GM11168 (cell line): ENCODE measurements at regions not wholly inside any gene's neighbourhood (a gene's known extent, or its start where the extent isn't known, plus 50 kb on each side); places are given as distances from the start of the nearest gene placed in this dataset.

ENCODE experiments used
- in situ Hi-C: fragments of 300-500 bp; cut with MboI; formaldehyde crosslinking; loops from one replicate; pipeline ENCODE4 v1.12.0; 2022; ENCODE audit warnings: low sequenced_read_pairs; ENCODE audit not compliant: unreplicated experiment

DNA sequence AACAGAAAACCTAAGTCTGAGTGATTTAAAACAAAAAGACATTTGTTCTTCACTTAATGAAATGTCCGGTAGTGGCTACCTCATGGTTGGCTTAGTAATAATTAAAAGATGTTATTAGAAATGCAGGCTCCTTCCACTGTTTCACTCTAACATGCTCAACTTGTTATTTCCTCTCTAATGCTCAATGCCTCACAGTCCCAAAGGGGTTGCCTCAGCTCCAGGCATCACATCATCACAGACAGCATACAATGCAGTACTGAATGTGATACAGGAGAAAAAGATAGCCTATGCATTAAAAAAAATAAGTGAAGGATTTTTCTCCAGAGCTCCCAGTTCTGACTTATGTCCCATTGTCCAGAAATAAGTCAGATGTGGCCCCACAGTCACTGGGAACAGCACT, 1077.0 kb upstream of the TMEM132C start:
- in situ Hi-C loops = no loop called here

DNA sequence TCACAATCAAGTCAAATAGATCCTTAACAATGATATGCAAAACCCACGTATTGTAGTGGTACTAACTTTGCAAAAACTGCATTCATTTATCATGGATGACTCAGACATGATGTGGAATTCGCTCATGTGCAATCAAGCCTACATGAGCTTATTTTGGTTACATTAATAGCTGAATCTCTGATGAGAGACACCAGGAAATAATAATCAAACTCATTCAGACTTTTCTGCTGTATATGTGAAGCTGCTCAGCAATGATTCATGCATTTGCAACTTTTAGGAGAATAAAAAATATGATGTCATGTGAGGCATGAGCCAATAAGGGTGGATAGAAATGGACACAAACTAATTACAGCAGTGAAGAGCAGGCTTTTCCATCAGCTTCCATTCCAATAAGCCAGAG, 1075.8 kb upstream of the TMEM132C start:
- in situ Hi-C loops = no loop called here

DNA sequence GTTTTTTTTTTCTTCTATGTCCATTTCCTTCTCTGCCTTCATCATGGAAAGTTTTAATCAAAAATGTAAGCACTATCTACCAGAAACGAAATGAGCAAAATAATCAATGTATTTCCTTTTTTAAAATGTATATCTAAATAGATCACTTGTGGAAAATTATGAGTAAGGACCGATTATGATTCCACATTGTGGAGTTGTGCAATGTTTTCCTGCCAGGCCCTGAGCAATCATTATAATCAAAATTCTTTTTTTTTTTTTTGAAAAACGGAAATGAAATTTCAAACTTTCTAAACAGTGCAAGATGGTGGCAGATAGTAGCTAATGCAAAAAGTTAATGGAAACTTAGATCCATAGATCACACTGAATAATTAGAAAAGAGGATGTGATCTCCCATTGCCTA, 1074.6 kb upstream of the TMEM132C start:
- in situ Hi-C loops = no loop called here

DNA sequence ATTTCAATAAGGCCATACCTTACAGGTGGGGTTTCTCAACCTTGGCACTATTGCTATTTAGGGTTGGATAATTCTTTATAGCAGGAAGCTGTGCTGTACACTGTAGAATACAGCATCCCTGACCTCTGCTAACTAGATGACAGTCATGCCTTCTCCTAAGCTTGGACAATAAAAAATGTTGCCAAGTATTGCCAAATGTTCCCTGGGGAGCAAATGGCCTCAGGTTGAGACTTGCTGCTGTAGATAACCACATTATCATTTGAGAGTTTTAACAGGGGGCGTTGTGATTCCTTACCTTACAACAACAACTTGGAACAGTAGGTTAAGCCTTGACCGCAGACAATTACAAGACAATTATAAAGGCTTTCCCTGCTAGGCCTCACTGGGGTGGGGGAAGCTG, 1073.6 kb upstream of the TMEM132C start:
- in situ Hi-C loops = no loop called here

DNA sequence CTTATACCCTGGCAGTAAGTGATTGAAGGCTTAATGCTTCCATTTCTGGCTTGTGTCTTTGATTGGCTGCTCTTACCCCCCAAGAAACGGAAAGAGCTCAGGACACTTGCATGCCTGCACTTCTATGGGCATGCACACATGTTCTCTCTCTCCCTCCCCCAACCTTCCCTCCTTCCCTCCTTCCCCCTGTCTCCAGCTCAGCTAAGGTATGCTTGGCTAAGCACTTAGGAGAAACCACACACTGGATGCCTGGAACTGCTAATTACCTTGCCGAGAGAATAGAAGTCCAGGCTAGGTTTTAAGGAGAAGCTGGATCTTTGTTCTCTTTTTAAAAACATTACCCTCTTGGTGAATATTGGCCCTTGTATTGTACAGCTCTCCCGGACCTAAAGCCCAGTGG, 1072.8 kb upstream of the TMEM132C start:
- in situ Hi-C loops = no loop called here

DNA sequence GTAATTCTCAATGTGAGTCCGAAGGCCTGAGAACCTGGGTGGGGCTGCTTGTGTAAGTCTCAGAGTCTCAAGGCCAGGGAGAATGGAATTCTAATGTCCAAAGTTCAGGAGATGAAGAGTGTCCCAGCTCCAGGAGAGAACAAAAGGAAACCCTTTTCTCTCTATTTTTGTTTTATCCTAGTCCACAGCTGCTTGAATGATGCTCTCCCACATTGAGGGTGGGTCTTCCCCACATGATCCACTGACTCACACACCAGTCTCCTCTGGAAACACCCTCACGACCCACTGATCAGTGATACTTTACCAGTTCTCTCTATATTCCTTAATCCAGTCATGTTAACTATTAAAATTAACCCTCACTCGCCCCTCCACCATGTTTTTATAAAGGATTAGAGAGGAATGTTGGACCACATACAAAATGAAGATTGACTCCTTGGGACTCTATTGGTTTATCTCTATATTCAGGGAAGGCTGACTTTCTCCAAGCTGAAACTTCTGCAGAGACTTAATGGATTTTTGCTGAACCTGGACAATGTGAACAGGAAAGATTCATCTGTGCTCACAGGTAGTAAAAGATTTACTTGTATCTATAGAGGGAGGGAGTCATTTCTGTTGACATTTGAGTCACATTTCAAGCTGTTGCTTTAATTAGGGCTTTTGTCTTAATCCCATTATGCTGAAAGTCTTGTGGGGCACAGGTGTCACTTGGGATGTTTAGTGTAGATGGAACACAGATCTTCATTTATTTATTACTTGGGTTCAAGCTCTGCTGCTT, 1061.0 kb upstream of the TMEM132C start:
- in situ Hi-C loops = no loop called here

DNA sequence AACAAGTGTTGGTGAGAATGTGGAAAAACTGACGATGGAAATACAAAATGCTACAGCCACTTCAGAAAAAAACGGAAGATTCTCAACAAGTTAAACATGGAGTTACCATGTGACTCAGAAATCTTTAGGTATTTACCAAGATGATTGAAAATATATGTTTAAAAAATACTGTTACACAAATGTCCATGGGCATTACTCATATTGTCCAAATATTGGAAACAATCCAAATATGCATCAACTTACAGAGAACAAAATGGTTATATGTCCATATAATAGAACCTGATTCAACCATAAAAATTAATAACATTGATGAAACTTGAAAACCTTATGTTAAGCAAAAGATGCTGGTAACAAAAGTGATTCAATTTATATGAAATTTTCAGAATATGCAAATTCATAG, 1057.7 kb upstream of the TMEM132C start:
- in situ Hi-C loops = no loop called here

DNA sequence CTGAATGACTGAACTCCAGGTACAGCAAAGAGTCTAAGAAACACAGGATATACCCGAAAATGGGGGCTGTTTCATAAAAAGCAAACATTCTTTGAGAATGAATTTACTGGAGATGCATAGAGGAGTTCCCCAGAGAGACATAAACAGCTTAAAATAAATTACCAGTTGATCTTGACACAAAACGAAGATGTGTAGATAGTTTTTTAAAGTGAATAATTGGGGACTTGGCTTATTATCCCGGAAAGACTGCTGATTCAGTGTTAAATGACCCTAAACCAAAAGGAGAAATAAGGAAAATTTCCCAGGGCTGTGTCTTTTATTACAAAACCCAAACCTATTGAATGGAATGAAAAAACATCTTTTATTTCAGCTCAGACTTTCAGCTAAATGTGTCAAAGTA, 1052.8 kb upstream of the TMEM132C start:
- in situ Hi-C loops = no loop called here

DNA sequence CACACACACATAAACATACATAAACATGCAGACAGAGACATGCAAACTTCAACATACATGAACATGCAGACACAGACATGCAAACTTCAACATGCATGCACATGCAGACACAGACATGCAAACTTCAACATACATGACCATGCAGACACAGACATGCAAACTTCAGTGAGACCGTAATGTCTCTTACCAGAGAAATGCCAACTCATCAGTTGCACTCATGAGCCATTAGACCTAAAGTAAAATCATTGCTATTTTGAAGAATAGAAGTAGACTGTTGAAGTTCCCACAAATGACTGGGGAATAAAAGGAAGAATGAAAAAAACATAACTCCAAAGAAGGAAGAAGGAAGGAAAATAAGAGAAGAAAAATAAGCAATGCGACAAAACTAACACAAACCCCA, 1044.0 kb upstream of the TMEM132C start:
- in situ Hi-C loops = no loop called here

DNA sequence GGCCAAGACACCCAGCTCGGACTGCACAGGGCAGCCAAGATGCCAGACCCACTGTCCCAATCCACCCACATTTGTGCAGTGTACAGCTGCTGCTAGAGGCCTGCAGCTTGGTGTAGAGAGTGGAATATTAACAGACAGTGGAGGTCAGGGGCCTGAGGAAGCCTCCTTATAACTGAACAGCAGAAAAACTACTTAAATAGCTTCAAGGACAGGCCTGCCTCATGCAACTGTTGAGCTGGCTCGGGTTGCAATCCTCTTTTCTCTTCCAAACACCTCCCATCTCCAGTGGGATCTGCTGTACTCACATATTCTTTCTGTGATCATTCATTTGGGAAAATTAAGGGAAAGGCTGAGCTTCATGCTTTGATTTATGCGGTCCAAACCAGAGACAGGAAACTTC, 1043.2 kb upstream of the TMEM132C start:
- in situ Hi-C loops = no loop called here

DNA sequence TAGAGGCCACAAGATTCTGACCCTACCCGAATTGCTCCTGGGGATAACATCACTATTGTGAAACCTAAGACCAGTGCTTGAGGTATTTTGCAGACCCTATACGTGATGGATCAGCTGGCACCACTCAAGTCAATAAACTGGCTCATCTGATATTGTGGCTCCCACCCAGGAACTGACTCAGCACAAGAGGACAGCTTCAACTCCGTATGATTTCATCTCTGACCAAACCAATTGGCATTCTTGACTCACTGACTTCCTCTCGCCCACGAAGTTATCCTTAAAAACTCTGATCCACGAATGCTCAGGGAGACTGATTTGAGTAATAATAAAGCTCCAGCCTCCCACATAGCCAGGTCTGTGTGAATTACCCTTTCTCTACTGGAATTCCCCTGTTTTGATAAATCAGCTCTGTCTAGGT, 1036.1 kb upstream of the TMEM132C start:
- in situ Hi-C loops = no loop called here

DNA sequence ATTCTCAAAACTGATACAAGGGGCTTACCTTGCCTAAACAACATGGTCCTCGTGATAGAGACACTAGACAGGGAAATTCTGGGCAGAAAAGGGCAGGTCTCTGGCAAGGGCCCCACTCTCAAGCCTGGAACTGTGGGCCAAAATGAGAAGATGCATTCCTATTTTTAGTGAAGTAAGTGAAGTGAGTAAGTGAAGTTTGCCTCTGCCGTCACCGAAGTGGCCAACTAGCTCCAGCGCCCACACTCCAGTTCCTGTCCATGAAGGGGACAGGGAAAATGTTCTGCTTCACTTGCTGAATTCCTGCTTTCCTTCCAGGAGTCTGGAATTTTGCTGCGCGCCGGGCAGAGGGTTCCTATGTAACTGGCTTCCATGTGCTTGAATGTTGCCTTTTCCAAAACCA, 1035.6 kb upstream of the TMEM132C start:
- in situ Hi-C loops = no loop called here

DNA sequence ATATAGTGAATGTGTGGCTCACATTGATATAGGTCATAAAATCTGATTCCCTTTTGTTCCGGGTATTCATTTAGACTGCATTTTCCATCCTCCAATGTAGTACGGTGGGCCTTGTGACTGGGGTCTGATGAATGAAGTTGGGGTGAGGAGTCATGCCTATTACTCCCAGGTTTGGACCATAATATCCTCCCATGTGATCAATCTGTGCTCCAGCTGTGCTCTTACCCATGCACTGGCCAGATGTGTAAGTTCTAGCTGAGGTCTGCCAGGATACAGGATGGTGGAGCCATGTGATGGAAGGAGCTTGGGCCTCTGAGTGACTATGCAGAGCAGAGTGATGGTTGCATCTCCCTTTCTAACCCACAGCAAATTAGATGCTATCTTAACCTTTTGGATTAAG, 1034.0 kb upstream of the TMEM132C start:
- in situ Hi-C loops = no loop called here

DNA sequence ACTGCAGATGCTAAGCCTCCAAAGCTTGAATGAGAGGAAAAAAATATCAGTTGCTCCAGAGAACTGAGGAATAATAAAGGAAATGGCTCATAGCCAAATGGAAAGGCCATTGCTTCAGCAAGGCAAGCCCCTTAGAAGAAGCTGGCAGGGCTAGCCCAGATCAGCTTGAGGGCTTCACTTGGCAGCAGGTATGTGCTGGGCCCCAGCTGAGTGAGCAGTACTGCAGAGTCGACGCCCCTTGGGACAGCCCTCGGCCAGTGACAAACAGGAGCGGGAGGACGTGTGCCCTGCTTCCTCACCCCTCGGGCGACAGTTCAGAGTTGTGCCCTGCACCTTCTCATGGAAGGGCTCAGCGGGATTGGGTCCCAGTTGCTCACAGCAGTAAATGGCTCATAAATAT, 1031.2 kb upstream of the TMEM132C start:
- in situ Hi-C loops = no loop called here

DNA sequence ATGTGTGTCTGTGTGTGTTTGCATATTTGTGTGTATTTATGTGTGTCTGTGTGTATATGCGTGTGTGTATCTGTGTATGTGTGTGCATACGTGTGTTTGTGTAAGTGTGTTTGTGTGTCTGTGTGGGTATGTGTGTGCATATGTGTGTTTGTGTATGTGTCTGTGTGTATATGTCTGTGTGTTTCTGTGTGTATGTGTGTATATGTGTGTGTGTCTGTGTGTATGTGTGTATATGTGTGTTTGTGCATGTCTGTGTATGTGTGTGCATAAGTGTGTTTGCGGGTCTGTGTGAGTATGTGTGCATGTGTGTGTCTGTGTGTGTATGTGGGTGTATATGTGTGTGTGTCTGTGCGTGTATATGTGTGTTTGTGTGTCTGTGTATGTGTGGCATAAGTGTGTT, 1030.5 kb upstream of the TMEM132C start:
- in situ Hi-C loops = no loop called here

DNA sequence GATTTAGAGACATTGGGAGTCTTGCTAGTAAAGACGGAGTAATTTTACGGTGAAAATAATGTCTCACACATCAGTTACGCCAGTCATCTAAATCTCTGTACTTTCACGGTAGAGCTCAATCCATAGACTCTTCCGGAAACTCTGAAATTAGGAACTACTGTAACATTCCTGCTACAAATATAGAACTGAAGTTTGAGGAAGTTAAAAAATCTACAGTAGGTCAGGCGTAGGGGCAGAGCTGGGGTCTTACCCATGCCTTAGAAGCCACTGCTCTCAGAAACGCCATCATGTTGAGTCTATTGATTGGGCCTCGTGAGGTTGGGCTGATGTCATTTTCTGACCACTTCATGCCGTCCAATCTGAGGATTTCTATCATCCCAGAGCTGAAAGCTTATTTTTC, 1029.8 kb upstream of the TMEM132C start:
- in situ Hi-C loops = no loop called here

DNA sequence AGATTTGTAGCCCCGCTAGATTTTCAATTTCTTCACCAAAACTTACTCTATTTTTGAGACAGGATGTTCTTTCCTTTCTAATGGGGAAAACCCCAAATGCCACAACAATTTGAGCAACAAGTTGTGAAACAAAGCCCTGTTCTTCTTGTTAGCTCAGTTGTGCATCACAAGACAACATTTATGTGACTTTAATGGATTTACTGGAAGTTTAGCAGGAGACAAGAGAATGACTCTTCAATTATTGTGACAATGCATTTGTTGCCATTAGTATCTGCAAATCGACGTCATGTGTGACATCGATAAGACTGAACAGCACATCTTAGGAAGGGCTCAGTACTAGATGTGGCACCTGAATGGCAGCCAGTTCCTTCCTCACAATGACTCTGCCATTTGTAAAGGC, 1028.9 kb upstream of the TMEM132C start:
- in situ Hi-C loops = no loop called here

DNA sequence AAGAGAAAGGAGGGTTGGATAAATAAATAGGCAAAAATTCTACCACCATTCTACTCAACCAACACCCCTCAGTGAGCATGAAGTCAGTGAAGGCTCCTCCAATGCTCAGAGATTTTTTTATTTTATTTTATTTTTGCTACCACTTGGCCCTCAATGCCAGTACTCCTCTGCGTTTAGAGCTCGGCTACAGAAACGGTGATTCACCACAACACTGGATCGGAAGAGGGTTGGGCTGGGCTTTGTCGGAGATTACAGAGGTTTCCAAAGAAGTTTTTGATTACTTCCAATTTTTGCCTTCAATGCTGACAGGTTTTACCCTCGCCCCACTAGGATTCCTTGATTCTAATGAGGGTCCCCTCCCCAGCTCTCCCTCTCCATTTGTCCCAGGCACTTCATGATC, 1027.2 kb upstream of the TMEM132C start:
- in situ Hi-C loops = no loop called here

DNA sequence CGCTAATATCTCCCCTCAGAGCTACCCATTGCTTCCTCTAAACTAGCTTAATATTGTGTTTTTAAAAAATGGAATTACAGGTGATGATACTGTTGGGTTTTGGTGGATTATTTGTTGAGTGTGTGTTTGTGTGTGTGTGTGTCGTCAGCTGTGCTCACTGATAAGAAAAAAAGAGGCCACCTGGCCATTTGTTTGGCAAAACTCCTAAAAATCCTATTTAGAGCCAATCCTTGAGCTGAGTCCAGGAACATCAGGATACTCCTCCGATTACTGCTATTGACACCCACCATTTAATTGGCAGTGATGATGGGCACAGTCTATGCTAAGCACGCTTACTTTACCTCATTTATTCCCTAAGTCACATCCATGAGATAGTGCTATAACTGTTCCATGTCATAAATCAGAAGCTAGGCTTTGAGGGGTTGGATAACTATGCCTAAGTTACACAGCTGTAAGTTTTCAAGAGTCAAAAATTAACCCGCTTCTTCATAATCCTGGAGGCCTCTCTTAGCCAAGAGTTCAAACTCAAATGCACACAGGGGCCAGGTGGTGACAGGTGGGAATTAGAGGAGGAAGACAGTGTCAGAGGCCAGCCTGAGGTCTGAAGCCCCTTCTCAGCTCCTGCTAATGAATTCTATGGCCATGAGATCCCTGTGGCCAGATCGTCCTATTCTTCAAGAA, 1026.6 kb upstream of the TMEM132C start:
- in situ Hi-C loops = no loop called here

DNA sequence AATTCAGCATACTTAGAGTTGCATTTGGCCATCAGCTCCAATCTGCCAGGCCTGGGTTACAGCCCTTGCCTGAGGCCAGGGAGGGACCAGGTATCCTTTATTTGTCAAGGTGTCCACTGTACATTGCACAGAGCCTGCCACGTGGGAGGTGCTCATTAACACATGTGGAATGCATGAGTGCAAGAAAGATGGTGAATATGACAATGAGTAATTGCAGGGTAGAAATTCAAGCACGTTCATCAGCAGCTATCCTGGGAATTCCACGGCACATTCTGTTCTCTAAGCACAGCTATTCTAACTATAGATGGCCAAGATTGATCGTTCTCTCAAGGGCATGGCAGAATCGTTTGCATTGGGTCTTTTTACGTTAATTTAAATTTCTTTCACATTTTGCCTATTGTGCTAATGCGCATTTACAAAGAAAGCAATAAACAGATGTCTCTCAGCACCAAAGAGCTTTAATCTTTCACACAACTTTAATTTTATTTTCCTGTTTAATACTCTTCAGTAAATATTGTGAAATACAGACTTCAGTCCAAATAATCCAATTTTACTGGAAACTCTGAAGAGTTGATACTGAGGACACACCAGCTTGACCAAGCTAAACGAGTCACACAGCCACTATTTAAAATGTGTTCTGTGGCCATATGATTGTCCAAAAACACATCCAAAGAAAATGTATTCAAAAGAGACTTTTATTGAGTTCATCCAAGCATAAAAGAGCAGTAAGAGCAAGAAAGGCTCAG, 1025.7 kb upstream of the TMEM132C start:
- in situ Hi-C loops = no loop called here

DNA sequence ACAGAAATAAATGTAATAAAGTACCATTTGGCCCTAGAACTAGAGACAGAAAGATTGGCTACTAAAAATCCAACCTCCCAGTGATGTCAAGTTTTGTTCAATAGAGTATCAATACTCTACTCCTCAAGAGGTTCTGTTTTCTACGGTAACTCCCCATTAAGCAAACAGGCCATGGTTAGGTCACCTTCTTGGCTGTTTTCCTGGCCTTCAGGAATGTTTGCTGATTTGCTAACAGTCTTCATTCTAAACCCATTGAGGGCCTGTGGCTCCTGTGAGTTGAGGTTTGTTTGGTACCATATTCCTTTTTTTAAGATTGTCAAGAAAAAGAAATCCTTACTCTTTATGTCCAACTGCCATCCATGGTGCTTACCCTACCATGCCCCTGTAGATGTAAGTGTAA, 1022.0 kb upstream of the TMEM132C start:
- in situ Hi-C loops = no loop called here
